ENCODE measurements at regions not wholly inside any gene's neighbourhood (a gene's known extent, or its start where the extent isn't known, plus 50 kb on each side); places are given as distances from the start of the nearest gene placed in this dataset.

GRCh38 chrX:129161108-129161507 is 362.2 kb downstream of the SMARCA1 start:
- Mint-ChIP-seq H3K4me3 (no peak overlapping the region), H3K9me3 (peaks cover 13% of the 10 kb centered on the region), H3K4me1 (no peaks in the 10 kb centered on the region), H3K27ac (no peak overlapping the region), H3K27me3 (ENCODE audit: low read depth) (no peaks in the 10 kb centered on the region), H3K36me3 (ENCODE audit: low read depth) (peaks cover 13% of the 10 kb centered on the region)
- no peak for TF ChIP-seq CTCF (IDR thresholded peaks at IDR 0.05; ENCODE audit: unreplicated experiment in 3 of 3)

DNA sequence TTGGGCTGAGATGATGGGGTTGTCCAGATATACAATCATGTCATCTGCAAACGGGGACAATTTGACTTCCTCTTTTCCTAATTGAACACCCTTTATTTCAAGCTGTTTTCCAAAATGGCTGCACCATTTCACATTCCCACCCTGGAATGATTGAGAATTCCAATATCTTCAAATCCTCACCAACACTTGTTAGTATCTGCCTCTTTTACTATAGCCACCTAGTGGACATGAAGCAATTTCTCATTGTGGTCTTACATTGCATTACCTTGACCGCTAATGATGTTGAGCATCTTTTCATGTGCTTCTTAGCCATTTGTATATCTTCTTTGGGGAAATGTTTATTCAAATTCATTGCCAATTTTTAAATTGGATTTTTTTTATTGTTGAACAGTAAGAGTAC is 364.8 kb downstream of the SMARCA1 start:
- Mint-ChIP-seq H3K36me3 (ENCODE audit: low read depth) (peaks cover 13% of the 10 kb centered on the region), H3K4me1 (no peaks in the 10 kb centered on the region), H3K27me3 (ENCODE audit: low read depth) (no peaks in the 10 kb centered on the region), H3K9me3 (peaks cover 13% of the 10 kb centered on the region), H3K4me3 (no peak overlapping the region), H3K27ac (no peak overlapping the region)
- no peak for TF ChIP-seq CTCF (IDR thresholded peaks at IDR 0.05; ENCODE audit: unreplicated experiment in 3 of 3)

GRCh38 chrX:129145840-129146272 is 377.4 kb downstream of the SMARCA1 start:
- Mint-ChIP-seq H3K4me3 (no peak overlapping the region), H3K36me3 (ENCODE audit: low read depth) (no peaks in the 10 kb centered on the region), H3K9me3 (no peaks in the 10 kb centered on the region), H3K27ac (peak overlapping the region in 1 of 3 experiments; percentile 52), H3K4me1 (peaks cover 15% of the 10 kb centered on the region), H3K27me3 (ENCODE audit: low read depth) (no peaks in the 10 kb centered on the region)
- no peak for TF ChIP-seq CTCF (IDR thresholded peaks at IDR 0.05; ENCODE audit: unreplicated experiment in 3 of 3)

- no peaks in the 10 kb centered on the region for H3K9me3 Mint-ChIP-seq
- peak overlapping the region in 1 of 3 experiments; percentile 49 for H3K27ac Mint-ChIP-seq
- H3K4me1 Mint-ChIP-seq, result peaks cover 15% of the 10 kb centered on the region
- H3K4me3 Mint-ChIP-seq, result no peak overlapping the region
- no peaks in the 10 kb centered on the region for H3K27me3 Mint-ChIP-seq (ENCODE audit: low read depth)
- H3K36me3 Mint-ChIP-seq (ENCODE audit: low read depth), result no peaks in the 10 kb centered on the region
- TF ChIP-seq CTCF (IDR thresholded peaks at IDR 0.05; ENCODE audit: unreplicated experiment in 3 of 3), result no peak
Measured at GRCh38 chrX:129145385-129145784, 377.9 kb downstream of the SMARCA1 start.

DNA sequence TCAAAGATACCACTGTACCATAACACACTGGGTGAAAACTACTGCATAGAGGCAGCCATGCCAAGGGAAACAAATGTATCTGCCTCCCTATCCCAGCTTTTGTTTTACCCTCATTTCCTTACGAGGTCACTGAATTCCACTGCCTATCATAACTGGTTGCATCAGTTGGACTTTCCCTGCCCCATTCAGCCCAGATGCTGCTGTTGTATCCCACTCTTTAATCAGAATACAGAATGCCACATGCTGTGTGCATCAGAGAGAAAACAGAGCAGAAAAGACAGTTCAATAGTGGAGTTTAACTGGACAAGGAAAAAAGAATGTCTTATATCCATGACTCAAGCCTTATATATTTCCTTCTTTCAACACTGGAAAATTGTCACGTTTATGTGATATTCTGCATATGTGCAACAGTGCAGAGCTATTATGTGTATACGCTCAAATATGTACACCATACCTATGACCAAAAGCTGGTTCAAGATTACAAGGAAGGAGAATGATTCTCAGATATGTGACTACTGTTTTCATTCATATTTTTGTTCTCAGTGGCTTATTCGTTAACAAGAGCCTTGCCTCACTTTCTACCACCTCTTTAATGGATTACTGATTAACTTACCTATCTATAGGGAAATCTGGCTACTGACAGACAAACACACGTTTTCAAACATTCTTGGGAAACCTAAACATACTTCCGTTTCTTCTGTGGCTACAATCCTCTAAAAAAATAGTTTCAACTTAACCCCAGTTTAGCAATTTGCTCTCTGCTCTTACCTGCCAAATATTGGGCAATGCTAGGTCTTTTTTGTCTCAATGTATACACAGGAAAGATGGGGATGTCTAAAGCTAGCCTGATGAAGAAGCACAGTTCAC is 378.9 kb downstream of the SMARCA1 start:
- H3K4me1 Mint-ChIP-seq, result peaks cover 22% of the 10 kb centered on the region
- H3K4me3 Mint-ChIP-seq, result no peak overlapping the region
- H3K9me3 Mint-ChIP-seq, result no peaks in the 10 kb centered on the region
- no peak for TF ChIP-seq CTCF (IDR thresholded peaks at IDR 0.05; ENCODE audit: unreplicated experiment in 3 of 3)
- H3K27ac Mint-ChIP-seq, result peak overlapping the region; percentile 51 to 72 (median 65)
- no peaks in the 10 kb centered on the region for H3K36me3 Mint-ChIP-seq (ENCODE audit: low read depth)
- no peaks in the 10 kb centered on the region for H3K27me3 Mint-ChIP-seq (ENCODE audit: low read depth)

Data from nephron (organoid).